22Rv1 (cell line): ENCODE measurements at regions not wholly inside any gene's neighbourhood (a gene's known extent, or its start where the extent isn't known, plus 50 kb on each side); places are given as distances from the start of the nearest gene placed in this dataset.

Experiments used
- CTCF ChIP-seq: fragments of 450-650 bp; IDR thresholded peaks from 2 replicates; pipeline ENCODE4 v1.5.1; 2017; ENCODE audit warnings: mild to moderate bottlenecking
- ZFX ChIP-seq: fragments of 450-650 bp; IDR thresholded peaks from 2 replicates; pipeline ENCODE4 v1.6.1; 2017; ENCODE audit warnings: antibody characterized with exemption, borderline replicate concordance

DNA sequence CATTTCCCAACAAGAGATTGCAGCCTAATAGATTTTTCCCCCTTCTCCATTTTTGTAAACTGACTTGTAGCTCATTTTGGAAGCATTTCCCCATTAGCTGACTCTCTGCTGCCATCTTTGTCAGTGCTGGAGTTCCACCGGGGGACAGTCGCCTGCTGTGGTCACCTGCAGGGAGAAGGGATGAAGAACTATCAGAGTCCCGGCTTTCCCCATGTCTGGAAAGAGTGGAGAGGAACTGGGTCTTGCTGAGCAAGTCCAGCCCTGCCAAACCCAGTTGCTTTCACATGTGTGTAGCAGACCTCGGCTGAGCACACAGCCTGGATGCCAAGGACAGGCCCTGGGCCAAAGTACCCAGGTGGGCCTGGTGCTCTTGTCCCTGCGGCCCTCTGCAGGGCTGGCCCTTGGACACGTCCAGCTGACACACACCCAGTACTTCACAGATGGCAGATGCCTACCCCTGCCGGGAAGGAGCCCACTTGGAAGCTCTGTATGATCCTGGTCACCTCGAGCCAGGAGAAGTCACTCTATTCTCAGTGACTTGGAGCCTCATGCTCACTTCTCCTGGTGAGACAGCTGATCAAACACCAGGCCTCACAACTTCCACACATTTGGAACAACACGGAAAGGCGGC, 157.3 kb upstream of the NPVF start:
- no peak for TF ChIP-seq CTCF
- TF ChIP-seq ZFX: no peak
